WTC11 (cell line): ENCODE measurements at regions not wholly inside any gene's neighbourhood (a gene's known extent, or its start where the extent isn't known, plus 50 kb on each side); places are given as distances from the start of the nearest gene placed in this dataset.

Experiments used
- ATAC-seq: fragments of 200-7000 bp; cut with Tn5 transposase; 2 replicates; pipeline ENCODE4 v1.10.0; 2021; ENCODE audit warnings: mild to moderate bottlenecking, moderate library complexity
- CTCF ChIA-PET: fragments of 300-600 bp; sonication (Branson Sonifier 250); formaldehyde crosslinking; loops from one replicate; lab custom pipeline; 2021; ENCODE audit warnings: antibody characterized with exemption; lab: Charles Lee
- POLR2A ChIA-PET: fragments of 350-600 bp; sonication (Branson Sonifier 250); formaldehyde crosslinking; loops from one replicate; lab custom pipeline; 2021; ENCODE audit warnings: antibody characterized with exemption; lab: Charles Lee
- DNase-seq: peaks from one replicate; pipeline ENCODE4 v3.0.0; 2021; ENCODE audit warnings: low spot score
- H3K27ac Mint-ChIP-seq: 2 replicates; pipeline ENCODE4 v1.8.0; 2021; ENCODE audit warnings: mixed read lengths
- H3K27me3 Mint-ChIP-seq: 2 replicates; pipeline ENCODE4 v1.8.0; 2021; ENCODE audit warnings: low read depth, mild to moderate bottlenecking, moderate library complexity, mixed read lengths
- H3K36me3 Mint-ChIP-seq: 2 replicates; pipeline ENCODE4 v1.8.0; 2021; ENCODE audit warnings: mixed read lengths
- H3K4me1 Mint-ChIP-seq: 2 replicates; pipeline ENCODE4 v1.8.0; 2022; ENCODE audit warnings: mixed read lengths
- H3K4me3 Mint-ChIP-seq: 2 replicates; pipeline ENCODE4 v1.8.0; 2021; ENCODE audit warnings: mild to moderate bottlenecking, moderate library complexity, mixed read lengths
- H3K9me3 Mint-ChIP-seq: 2 replicates; pipeline ENCODE4 v1.8.0; 2021; ENCODE audit warnings: mixed read lengths
- AFF4 ChIP-seq: sonication (generic); formaldehyde crosslinking; IDR thresholded peaks from 2 replicates; pipeline ENCODE4 v1.8.1; 2023; ENCODE audit warnings: mild to moderate bottlenecking, missing genetic modification reagents, borderline replicate concordance
- ATF6 ChIP-seq: sonication (generic); formaldehyde crosslinking; IDR thresholded peaks from 2 replicates; pipeline ENCODE4 v1.8.1; 2023; ENCODE audit warnings: mild to moderate bottlenecking, missing genetic modification reagents
- CREM ChIP-seq: sonication (generic); formaldehyde crosslinking; IDR thresholded peaks from 2 replicates; pipeline ENCODE4 v1.8.1; 2022; ENCODE audit warnings: mild to moderate bottlenecking, missing genetic modification reagents, moderate library complexity
- E2F5 ChIP-seq: sonication (generic); formaldehyde crosslinking; IDR thresholded peaks from 2 replicates; pipeline ENCODE4 v1.8.1; 2022; ENCODE audit warnings: mild to moderate bottlenecking, moderate library complexity, missing genetic modification reagents
- EMX1 ChIP-seq: fragments of 250-450 bp; sonication (Bioruptor Pico); IDR thresholded peaks from 2 replicates; pipeline ENCODE4 v1.8.0; 2021; ENCODE audit warnings: mild to moderate bottlenecking
- FOXP4 ChIP-seq: sonication (generic); formaldehyde crosslinking; IDR thresholded peaks from 2 replicates; pipeline ENCODE4 v1.8.0; 2022; ENCODE audit warnings: mild to moderate bottlenecking, missing genetic modification reagents
- GABPB1 ChIP-seq: sonication (generic); formaldehyde crosslinking; IDR thresholded peaks from 2 replicates; pipeline ENCODE4 v1.8.1; 2023; ENCODE audit warnings: mild to moderate bottlenecking, missing genetic modification reagents
- GTF2I ChIP-seq: fragments of 250-450 bp; sonication (Bioruptor Pico); conservative IDR thresholded peaks from 2 replicates; pipeline ENCODE4 v1.4.0; 2021; ENCODE audit warnings: mild to moderate bottlenecking
- JUN ChIP-seq: sonication (generic); formaldehyde crosslinking; IDR thresholded peaks from 2 replicates; pipeline ENCODE4 v1.8.0; 2023; ENCODE audit warnings: mild to moderate bottlenecking, missing genetic modification reagents
- SMAD3 ChIP-seq: sonication (generic); formaldehyde crosslinking; IDR thresholded peaks from 2 replicates; pipeline ENCODE4 v1.8.0; 2022; ENCODE audit warnings: missing genetic modification reagents, mild to moderate bottlenecking, borderline replicate concordance
- SMAD4 ChIP-seq: sonication (generic); formaldehyde crosslinking; IDR thresholded peaks from 2 replicates; pipeline ENCODE4 v1.8.0; 2022; ENCODE audit warnings: mild to moderate bottlenecking, missing genetic modification reagents
- TCF7 ChIP-seq: sonication (generic); formaldehyde crosslinking; IDR thresholded peaks from 2 replicates; pipeline ENCODE4 v1.8.0; 2022; ENCODE audit warnings: mild to moderate bottlenecking, low read depth, missing genetic modification reagents, moderate library complexity
- TEAD1 ChIP-seq: sonication (generic); formaldehyde crosslinking; IDR thresholded peaks from 2 replicates; pipeline ENCODE4 v1.8.0; 2022; ENCODE audit warnings: mild to moderate bottlenecking, missing genetic modification reagents
- ZBTB21 ChIP-seq: sonication (generic); formaldehyde crosslinking; IDR thresholded peaks from 2 replicates; pipeline ENCODE4 v1.8.1; 2023; ENCODE audit warnings: mild to moderate bottlenecking, missing genetic modification reagents, borderline replicate concordance
- ZMAT4 ChIP-seq: fragments of 250-450 bp; sonication (Bioruptor Pico); IDR thresholded peaks from 2 replicates; pipeline ENCODE4 v1.9.0; 2021; ENCODE audit warnings: mild to moderate bottlenecking
- ZNF219 ChIP-seq: sonication (generic); formaldehyde crosslinking; IDR thresholded peaks from 2 replicates; pipeline ENCODE4 v1.8.0; 2023; ENCODE audit warnings: missing genetic modification reagents, mild to moderate bottlenecking, borderline replicate concordance
- ZNF423 ChIP-seq: fragments of 250-450 bp; sonication (Bioruptor Pico); IDR thresholded peaks from 2 replicates; pipeline ENCODE4 v2.1.2; 2022; ENCODE audit warnings: mild to moderate bottlenecking, moderate library complexity
- ZNF671 ChIP-seq: fragments of 250-450 bp; sonication (Bioruptor Pico); IDR thresholded peaks from 2 replicates; pipeline ENCODE4 v1.8.0; 2021; ENCODE audit warnings: mild to moderate bottlenecking
- TF ChIP-seq, protein P1 (sequence below): sonication (generic); formaldehyde crosslinking; IDR thresholded peaks from 2 replicates; pipeline ENCODE4 v1.8.0; 2022; ENCODE audit warnings: mild to moderate bottlenecking, missing genetic modification reagents
- TF ChIP-seq, protein P2 (sequence below): sonication (generic); formaldehyde crosslinking; IDR thresholded peaks from 2 replicates; pipeline ENCODE4 v1.8.0; 2023; ENCODE audit warnings: missing genetic modification reagents, mild to moderate bottlenecking, borderline replicate concordance

DNA sequence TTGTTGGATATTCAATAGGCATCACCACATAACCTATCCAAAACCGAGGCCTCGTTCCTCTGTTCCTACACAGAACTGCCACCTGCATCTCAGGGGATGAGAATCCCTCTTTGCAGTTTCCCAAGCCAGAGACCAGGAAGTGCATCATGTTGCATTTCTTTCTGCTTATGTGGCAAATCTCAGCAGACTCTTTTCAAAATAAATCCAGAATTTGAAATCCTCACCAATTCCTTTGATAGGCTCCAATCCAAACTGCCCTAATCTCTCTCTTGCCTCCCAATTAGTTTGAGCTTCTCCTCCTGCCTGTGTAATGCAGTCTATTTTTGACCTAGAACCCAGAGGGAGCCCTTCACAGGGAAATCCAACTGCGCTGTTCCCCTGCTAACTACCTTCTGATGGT lies 215.5 kb downstream of the RNF144A start (continued):
- TF ChIP-seq E2F5 (CRISPR knock-in tag) (no peak), TCF7 (CRISPR knock-in tag) (no peak), AFF4 (no peak), SMAD4 (CRISPR knock-in tag) (no peak), GABPB1 (CRISPR knock-in tag) (no peak)

DNA sequence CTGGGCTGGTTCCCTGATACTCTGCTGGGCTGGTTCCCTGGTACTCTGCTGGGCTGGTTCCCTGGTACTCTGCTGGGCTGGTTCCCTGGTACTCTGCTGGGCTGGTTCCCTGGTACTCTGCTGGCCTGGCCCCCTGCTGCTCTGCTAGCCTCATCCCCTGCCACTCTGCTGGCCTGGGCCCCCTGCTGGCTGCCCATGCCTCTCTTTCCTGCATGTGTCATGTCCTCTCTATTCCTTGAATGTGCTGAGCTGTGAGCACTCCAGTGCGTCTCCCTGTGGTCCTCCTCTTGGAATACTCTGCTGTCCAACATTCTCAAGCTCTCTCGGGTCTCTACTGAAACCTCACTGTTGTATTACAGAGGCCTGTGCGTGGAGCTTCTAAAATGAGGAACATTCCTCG lies 216.3 kb downstream of the RNF144A start:
- H3K9me3 Mint-ChIP-seq = peaks cover 1% of the 10 kb centered on the region
- peaks cover 2% of the 10 kb centered on the region for H3K36me3 Mint-ChIP-seq
- no peaks in the 10 kb centered on the region for H3K27me3 Mint-ChIP-seq
- DNase-seq (peak; percentile 21), ATAC-seq (no peak; the same call in 1 of the 2 replicates)
- no peak overlapping the region for H3K27ac Mint-ChIP-seq
- POLR2A ChIA-PET = no interaction called here
- H3K4me1 Mint-ChIP-seq = no peaks in the 10 kb centered on the region
- CTCF ChIA-PET = no interaction called here
- no peak overlapping the region for H3K4me3 Mint-ChIP-seq
- TF ChIP-seq ZNF423 (CRISPR knock-in tag) = no peak
- no peak for TF ChIP-seq TCF7 (CRISPR knock-in tag)
- TF ChIP-seq, protein P1, sequence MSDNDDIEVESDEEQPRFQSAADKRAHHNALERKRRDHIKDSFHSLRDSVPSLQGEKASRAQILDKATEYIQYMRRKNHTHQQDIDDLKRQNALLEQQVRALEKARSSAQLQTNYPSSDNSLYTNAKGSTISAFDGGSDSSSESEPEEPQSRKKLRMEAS (CRISPR knock-in tag) = no peak
- no peak for TF ChIP-seq ZMAT4 (CRISPR knock-in tag)
- no peak for TF ChIP-seq JUN (CRISPR knock-in tag)
- no peak for TF ChIP-seq ATF6 (CRISPR knock-in tag)
- TF ChIP-seq, protein P2, sequence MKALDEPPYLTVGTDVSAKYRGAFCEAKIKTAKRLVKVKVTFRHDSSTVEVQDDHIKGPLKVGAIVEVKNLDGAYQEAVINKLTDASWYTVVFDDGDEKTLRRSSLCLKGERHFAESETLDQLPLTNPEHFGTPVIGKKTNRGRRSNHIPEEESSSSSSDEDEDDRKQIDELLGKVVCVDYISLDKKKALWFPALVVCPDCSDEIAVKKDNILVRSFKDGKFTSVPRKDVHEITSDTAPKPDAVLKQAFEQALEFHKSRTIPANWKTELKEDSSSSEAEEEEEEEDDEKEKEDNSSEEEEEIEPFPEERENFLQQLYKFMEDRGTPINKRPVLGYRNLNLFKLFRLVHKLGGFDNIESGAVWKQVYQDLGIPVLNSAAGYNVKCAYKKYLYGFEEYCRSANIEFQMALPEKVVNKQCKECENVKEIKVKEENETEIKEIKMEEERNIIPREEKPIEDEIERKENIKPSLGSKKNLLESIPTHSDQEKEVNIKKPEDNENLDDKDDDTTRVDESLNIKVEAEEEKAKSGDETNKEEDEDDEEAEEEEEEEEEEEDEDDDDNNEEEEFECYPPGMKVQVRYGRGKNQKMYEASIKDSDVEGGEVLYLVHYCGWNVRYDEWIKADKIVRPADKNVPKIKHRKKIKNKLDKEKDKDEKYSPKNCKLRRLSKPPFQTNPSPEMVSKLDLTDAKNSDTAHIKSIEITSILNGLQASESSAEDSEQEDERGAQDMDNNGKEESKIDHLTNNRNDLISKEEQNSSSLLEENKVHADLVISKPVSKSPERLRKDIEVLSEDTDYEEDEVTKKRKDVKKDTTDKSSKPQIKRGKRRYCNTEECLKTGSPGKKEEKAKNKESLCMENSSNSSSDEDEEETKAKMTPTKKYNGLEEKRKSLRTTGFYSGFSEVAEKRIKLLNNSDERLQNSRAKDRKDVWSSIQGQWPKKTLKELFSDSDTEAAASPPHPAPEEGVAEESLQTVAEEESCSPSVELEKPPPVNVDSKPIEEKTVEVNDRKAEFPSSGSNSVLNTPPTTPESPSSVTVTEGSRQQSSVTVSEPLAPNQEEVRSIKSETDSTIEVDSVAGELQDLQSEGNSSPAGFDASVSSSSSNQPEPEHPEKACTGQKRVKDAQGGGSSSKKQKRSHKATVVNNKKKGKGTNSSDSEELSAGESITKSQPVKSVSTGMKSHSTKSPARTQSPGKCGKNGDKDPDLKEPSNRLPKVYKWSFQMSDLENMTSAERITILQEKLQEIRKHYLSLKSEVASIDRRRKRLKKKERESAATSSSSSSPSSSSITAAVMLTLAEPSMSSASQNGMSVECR = no peak
- no peak for TF ChIP-seq ZNF219 (CRISPR knock-in tag)
- no peak for TF ChIP-seq ZNF671 (CRISPR knock-in tag)
- no peak for TF ChIP-seq FOXP4
- TF ChIP-seq ZBTB21 (CRISPR knock-in tag) = no peak
- TF ChIP-seq CREM (CRISPR knock-in tag) = no peak
- no peak for TF ChIP-seq SMAD3 (CRISPR knock-in tag)
- TF ChIP-seq TEAD1 (CRISPR knock-in tag) = no peak
- no peak for TF ChIP-seq EMX1 (CRISPR knock-in tag)
- no peak for TF ChIP-seq GTF2I (CRISPR knock-in tag)
